ENCODE measurements at regions not wholly inside any gene's neighbourhood (a gene's known extent, or its start where the extent isn't known, plus 50 kb on each side); places are given as distances from the start of the nearest gene placed in this dataset.
"Not testable (repeated sequence)": the region's sequence is repeated elsewhere in the genome, so short reads cannot be mapped to it uniquely, and the experiment has no call there.

- DNase-seq (ENCODE audit: low spot score), result no peak
Observed at GRCh38 chr12:40172879-40173278, 51.9 kb upstream of the LRRK2 start.

DNA sequence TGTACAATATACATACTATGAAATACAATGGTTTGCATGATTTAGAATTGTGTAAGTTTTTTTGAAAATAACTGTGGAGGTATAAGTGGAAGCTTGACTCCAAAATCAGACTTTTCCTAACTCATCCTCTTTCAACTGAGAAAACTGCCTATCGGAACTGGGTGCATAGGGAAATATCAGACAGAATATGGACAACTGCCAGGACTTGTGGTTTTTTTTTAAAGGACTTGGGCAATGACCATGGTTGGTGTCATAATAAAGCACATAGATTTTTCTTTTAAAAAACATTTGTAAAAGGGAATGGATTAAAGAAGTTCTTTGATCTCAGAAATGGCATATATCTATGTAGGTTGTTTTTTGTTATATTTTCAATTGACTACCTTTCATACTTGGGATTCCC, 53.3 kb upstream of the LRRK2 start:
- DNase-seq (ENCODE audit: low spot score), result no peak

DNA sequence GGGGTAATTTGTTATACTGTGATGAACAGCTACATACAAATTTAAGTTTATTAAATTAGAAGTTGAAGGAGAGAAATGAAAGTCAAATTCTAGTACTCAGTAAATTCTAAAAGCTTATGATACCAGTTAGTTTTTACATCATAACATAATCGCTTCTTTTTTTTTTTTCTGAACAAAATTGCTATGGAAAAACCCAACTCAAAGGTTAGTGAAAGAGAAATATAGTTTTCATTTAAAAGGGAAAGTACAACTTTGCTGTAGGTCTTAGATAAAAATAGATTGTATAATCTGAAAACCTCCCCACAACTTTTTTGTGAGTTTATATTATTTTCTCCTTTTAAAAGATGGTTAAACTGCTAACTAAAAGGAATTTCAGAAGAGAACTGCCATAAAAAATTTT, 53.7 kb upstream of the LRRK2 start:
- DNase-seq (ENCODE audit: low spot score), result no peak

DNA sequence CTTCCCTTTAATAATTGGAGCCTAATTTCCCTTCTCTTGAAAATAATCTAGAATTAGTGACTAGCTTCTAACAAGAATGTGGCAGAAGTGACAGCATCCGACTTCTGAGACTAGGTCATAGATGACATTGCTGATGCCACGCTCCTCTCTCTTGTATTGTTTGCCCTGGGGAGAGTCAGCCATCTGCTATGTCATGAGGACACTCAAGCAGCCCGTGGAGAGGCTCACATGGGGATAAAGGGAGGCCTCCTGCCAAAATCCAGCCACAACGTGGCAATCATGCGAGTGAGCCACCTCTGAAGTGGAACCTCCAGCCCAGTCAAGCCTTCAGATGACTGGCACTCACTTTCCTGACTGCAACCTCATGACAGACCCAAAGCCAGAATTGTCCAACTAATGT, 54.2 kb upstream of the LRRK2 start:
- DNase-seq (ENCODE audit: low spot score), result no peak

- peak; percentile 56 for DNase-seq (ENCODE audit: low spot score)
Observed at GRCh38 chr12:40168868-40169267, 55.9 kb upstream of the LRRK2 start.

DNA sequence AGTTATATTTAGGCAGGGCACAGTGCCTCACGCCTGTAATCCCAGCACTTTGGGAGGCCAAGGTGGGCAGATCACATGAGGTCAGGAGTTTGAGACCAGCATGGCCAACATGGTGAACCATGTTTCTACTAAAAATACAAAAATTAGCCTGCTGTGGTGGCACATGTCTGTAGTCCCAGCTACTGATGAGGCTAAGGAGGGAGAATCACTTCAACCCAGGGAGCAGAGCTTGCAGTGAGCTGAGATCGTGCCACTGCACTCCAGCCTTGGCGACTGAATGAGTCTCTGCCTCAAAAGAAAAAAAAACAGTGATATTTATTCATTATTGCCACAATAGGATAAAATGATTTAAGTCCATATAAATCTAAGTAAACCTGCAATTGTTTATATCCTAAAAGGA, 56.4 kb upstream of the LRRK2 start:
- not testable (repeated sequence) for DNase-seq (ENCODE audit: low spot score)

GRCh38 chr12:40168001-40168400, 56.8 kb upstream of the LRRK2 start:
- peak; percentile 9 for DNase-seq (ENCODE audit: low spot score)

- DNase-seq (ENCODE audit: low spot score), result no peak
Observed at GRCh38 chr12:40165179-40165578, 59.3 kb upstream of the SLC2A13 start.

DNA sequence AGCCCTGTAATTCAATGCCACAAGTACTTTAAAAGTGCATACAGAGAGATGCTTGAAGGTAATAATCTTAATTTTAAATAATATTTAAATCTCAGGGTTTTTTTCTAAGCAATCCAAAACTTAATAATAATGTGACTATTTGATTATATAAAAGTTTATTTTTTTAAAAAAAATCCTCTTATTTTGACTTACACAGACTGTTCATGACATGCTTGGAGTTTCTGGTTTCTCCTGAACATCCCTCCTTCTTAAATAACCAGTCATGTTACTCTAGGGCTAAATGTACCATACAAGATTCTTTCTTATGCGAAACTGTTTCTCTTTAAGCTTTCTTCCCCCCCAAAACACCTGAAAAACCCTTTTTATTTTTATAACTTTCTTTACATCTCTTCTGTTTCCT, 58.2 kb upstream of the SLC2A13 start:
- DNase-seq (ENCODE audit: low spot score), result no peak

- no peak for DNase-seq (ENCODE audit: low spot score)
Observed at GRCh38 chr12:40162033-40162432, 56.2 kb upstream of the SLC2A13 start.

DNA sequence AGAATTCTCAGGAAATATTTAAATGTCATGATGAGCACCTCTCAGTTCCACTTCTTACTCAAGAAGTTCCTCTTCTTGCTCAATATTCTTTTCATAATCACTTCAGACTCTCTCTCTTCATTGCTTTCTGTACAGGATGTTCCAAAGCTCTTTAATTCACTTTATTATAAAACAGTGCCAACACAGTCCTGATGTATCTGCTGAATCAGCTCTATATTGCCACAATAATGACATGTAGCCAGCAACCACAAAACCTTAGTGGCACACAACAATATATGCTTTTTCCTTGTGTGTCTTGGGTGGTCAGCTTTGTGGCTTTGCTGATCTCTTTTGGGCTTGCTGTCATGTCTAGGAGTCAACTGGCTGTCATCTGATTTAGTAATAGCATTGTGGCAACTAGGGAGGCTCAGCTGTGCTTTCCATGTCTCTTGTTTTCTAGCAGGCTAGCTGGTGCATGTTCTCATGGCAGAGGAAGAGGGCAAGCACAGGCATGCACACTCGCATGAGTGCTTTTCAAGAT, 52.8 kb upstream of the SLC2A13 start:
- no peak for DNase-seq (ENCODE audit: low spot score)

GRCh38 chr12:40157336-40157735, 51.5 kb upstream of the SLC2A13 start:
- no peak for DNase-seq (ENCODE audit: low spot score)

- no peak for DNase-seq (ENCODE audit: low spot score)
Observed at GRCh38 chr12:40156021-40156764, 50.3 kb upstream of the SLC2A13 start.

All from activated CD4-positive, alpha-beta T cell treated with anti-CD3 and anti-CD28 coated beads, Interleukin-2, Interleukin-4, amounts not matched to agents 100 ng/mL and 50 ng/mL, durations not matched to agents 16 hours and 8 hours (primary cell).